GM13976 (cell line): ENCODE measurements at regions not wholly inside any gene's neighbourhood (a gene's known extent, or its start where the extent isn't known, plus 50 kb on each side); places are given as distances from the start of the nearest gene placed in this dataset.
"Not testable (repeated sequence)": the region's sequence is repeated elsewhere in the genome, so short reads cannot be mapped to it uniquely, and the experiment has no call there.

Experiments
- DNase-seq: peaks from one replicate; pipeline ENCODE4 v3.0.0; 2012; ENCODE audit warnings: low spot score
- in situ Hi-C: fragments of 300-500 bp; cut with MboI; formaldehyde crosslinking; loops from one replicate; pipeline ENCODE4 v1.12.0; 2022; ENCODE audit warnings: low sequenced_read_pairs, mixed read lengths, inconsistent platforms; ENCODE audit not compliant: unreplicated experiment
- TF ChIP-seq, protein P1 (sequence below): IDR thresholded peaks from 2 replicates; pipeline ENCODE4 v1.5.1; 2012; ENCODE audit warnings: borderline replicate concordance, mild to moderate bottlenecking; ENCODE audit not compliant: insufficient read depth; ENCODE audit errors: extremely low read depth, missing control alignments, control extremely low read depth

DNA sequence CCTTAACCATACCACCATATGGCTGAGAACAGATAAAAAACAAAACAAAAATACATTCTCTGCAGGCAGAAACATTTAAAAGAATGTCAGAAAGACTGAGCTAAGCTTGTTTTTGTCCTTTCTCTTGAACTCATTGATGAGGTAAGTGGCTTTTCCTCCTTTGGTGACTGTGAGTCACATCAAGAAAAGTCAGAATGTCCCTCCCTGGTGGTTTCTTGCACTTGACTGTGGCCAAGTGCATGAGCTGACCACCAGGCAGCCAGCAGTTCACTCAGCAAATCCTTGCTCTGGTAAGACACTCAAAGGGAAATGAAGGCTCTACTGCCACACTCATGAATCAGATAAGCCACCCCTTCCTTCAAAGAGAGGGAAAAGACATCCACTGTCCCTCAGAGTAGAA lies 970.9 kb downstream of the TAF11L14 start:
- TF ChIP-seq, protein P1, sequence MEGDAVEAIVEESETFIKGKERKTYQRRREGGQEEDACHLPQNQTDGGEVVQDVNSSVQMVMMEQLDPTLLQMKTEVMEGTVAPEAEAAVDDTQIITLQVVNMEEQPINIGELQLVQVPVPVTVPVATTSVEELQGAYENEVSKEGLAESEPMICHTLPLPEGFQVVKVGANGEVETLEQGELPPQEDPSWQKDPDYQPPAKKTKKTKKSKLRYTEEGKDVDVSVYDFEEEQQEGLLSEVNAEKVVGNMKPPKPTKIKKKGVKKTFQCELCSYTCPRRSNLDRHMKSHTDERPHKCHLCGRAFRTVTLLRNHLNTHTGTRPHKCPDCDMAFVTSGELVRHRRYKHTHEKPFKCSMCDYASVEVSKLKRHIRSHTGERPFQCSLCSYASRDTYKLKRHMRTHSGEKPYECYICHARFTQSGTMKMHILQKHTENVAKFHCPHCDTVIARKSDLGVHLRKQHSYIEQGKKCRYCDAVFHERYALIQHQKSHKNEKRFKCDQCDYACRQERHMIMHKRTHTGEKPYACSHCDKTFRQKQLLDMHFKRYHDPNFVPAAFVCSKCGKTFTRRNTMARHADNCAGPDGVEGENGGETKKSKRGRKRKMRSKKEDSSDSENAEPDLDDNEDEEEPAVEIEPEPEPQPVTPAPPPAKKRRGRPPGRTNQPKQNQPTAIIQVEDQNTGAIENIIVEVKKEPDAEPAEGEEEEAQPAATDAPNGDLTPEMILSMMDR = no peak
- in situ Hi-C loops = no loop called here
- no peak for DNase-seq

DNA sequence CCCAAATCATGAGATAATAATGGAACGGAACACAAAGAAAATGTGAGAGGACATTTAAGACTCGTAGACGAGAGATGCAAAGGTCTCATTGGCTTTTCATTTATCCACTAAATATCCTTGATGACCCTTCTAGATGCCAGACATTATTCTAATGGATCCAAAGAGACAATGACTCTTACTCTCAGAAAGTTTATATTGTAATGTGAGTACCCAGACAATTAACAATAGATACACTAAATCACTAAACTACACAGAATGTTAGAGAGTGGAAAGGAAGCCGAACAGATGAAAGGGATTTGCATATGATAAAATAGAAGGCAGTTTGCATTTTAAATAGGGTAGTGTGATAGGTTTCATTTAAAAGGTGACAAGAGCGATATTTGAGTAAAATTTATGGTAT lies 973.3 kb downstream of the TAF11L14 start:
- TF ChIP-seq, protein P1 = no peak
- no peak for DNase-seq
- in situ Hi-C loops = no loop called here

DNA sequence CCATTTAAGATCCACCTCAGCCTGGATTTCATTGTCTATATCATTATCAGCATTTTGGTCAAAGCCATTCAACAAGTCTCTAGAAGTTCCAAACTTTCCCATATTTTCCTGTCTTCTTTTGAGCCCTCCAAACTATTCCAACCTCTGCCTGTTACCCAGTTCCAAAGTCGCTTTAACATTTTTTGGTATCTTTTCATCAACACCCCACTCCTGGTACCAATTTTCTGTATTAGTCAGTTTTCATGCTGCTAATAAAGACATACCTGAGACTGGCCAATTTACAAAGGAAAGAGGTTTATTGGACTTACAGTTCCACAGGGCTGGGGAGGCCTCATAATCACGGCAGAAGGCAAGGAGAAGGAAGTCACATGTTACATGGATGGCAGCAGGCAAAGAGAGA lies 982.9 kb downstream of the TAF11L14 start:
- DNase-seq, in situ Hi-C loops: not testable (repeated sequence)

DNA sequence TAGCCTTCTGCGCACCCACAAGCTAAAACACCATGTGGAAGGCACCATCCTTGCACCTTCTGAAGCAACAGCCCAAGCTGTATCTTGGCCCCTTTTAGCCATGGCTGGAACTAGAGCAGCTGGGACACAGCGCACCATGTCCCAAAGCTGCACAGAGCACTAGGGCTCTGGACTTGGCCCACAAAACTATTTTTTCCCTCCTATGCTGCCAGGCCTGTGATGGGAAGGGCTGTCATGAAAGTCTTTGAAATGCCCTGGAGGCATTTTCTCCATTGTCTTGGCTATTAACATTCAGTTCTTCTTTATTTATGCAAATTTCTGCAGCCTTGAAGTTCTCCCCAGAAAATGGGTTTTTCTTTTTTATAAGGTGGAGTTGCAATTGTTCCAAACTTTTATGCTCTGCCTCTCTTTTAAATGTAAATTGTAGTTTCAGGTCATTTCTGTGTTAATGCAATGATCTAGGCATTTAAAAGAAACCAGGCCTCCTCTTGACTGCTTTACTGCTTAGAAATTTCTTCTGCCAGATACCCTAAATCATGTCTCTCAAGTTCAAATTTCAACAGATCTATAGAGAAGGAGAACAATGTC lies 996.3 kb downstream of the TAF11L14 start:
- in situ Hi-C loops = no loop called here

DNA sequence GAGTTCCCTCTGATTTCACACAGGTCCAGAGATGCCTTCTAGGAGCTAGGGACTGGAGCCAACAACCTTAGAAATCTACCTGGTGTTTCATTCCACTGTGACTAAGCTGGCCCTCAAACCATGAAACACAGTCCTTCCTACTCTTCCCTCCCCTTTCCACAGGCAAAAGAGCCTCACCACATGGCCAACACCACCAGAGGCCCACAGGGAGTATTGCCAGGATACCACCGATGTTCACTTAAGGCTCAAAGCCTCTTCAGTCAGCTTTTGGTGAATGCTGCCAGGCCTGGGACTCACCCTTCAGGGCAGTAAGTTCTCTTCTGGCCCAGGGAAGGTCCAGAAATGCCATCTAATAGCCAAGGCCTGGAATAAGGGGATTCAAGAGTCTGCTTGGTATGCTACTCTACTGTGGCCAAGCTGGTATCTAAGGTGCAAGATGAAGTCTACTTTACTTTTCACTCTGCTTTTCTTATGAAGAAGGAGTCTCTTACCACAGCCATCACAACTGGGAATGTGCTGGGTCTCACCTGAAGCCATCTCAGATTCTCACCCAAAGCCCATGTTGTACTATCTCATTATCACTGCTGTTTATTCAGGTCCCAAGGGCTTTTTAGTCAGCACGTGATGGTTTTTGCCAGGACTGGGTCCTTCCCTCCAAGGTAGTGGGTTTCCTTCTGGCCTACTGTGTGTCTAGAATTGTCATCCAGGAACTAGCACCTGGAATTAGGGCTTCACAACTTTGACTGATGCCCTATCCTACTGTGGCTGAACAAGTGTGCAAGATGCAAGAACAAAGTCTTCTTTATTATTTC lies 1018.4 kb downstream of the TAF11L14 start:
- DNase-seq = no peak
- in situ Hi-C loops = no loop called here
- TF ChIP-seq, protein P1 = no peak

More for the DNA sequence above, 996.3 kb downstream of the TAF11L14 start:
- no peak for DNase-seq
- TF ChIP-seq, protein P1 = no peak

DNA sequence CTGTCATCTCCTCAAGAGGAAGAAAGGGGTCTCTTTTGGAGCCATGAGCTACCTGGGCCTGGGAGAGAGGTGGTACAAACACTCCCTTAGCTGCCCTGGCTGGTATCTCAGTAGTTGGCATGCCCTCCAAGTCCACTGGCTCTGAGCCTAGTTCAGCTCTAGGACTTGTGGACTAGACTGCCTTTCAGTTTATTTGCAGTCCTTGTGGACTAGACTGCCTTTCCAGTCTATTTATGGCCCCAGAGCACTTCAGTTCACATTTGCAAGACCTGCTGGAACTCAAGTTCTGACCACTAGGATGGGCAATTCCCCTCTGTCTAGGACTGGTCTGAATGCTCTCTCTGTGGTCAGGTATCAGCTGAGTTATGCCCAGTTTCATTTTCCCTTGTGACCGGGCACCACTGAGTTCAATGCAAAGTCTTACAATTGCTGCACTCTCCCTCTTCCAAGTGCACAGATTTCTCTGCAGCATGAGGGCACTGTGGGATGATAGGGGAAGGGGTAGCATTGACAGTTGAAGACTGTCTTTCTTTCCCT lies 1019.0 kb downstream of the TAF11L14 start:
- DNase-seq = no peak
- in situ Hi-C loops = no loop called here
- TF ChIP-seq, protein P1 = no peak

DNA sequence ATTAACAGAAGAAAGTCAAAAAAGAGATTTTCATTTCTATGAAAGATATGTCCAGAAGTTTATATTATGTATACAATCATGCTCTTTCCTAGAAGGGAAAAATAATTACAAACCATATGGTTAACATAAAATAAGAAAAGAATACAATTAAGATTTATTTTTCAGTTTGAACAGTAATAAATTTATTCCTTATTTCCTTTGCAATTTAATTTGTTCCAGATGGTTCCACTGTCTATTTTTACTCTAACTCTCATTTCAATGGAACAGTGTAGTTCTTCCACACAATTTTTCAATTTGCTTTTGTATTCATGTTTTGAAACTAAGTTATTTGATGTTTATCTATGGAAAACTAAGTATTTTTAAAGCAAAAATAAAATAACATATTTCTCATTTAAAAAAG lies 1026.3 kb downstream of the TAF11L14 start:
- TF ChIP-seq, protein P1 = no peak
- in situ Hi-C loops = no loop called here
- DNase-seq = no peak
